Spleen (tissue), 11 donors: ENCODE measurements at regions not wholly inside any gene's neighbourhood (a gene's known extent, or its start where the extent isn't known, plus 50 kb on each side); places are given as distances from the start of the nearest gene placed in this dataset.

ENCODE experiments used
- DNase-seq: peaks from one replicate; pipeline ENCODE4 v3.0.0-alpha.2; 2020
- H3K27ac ChIP-seq, 8 donors: fragments of 200-600 bp; sonication (generic) in 7 of 8; 1 replicate in 4 of 8; 2 replicates in 4 of 8; pipeline versions ENCODE4 v1.5.0 to v1.8.0; 2016 to 2021; ENCODE audit warnings: inconsistent platforms in 4 of 8, mild to moderate bottlenecking in 4 of 8, moderate library complexity in 1 of 8
- H3K27me3 ChIP-seq, 7 donors: fragments of 200-600 bp; sonication (generic) in 6 of 7; replicated peaks in 1 of 7; 1 replicate in 4 of 7; 2 replicates in 3 of 7; pipeline versions ENCODE4 v1.5.0 to v1.8.0; 2016 to 2021; ENCODE audit warnings: inconsistent platforms in 3 of 7, mild to moderate bottlenecking in 1 of 7
- H3K36me3 ChIP-seq, 6 donors: fragments of 200-600 bp; sonication (generic) in 5 of 6; 1 replicate in 4 of 6; 2 replicates in 2 of 6; pipeline versions ENCODE4 v1.5.0 to v1.8.0; 2016 to 2021; ENCODE audit warnings: inconsistent platforms in 2 of 6
- H3K4me1 ChIP-seq, 6 donors: fragments of 200-600 bp; sonication (generic) in 5 of 6; 1 replicate in 3 of 6; 2 replicates in 3 of 6; pipeline versions ENCODE4 v1.5.0 to v1.8.0; 2016 to 2021; ENCODE audit warnings: inconsistent platforms in 3 of 6
- H3K4me3 ChIP-seq, 8 donors: fragments of 200-600 bp; sonication (generic) in 7 of 8; 1 replicate in 4 of 8; 2 replicates in 4 of 8; pipeline versions ENCODE4 v1.5.0 to v1.8.0; 2016 to 2021; ENCODE audit warnings: inconsistent platforms in 4 of 8, mild to moderate bottlenecking in 4 of 8, moderate library complexity in 2 of 8
- H3K9me3 ChIP-seq, 8 donors: fragments of 200-600 bp; sonication (generic) in 7 of 8; 1 replicate in 4 of 8; 2 replicates in 4 of 8; pipeline versions ENCODE4 v1.5.0 to v1.8.0; 2016 to 2021; ENCODE audit warnings: inconsistent platforms in 4 of 8
- POLR2A ChIP-seq, 3 donors: fragments of 450-650 bp; IDR thresholded peaks; one replicate each; pipeline ENCODE4 v1.5.1; 2017; ENCODE audit warnings: antibody characterized with exemption in 3 of 3, mild to moderate bottlenecking in 1 of 3
- POLR2AphosphoS5 ChIP-seq, 3 donors: sonication (generic); formaldehyde crosslinking; IDR thresholded peaks; one replicate each; pipeline ENCODE4 v1.5.1; 2017; ENCODE audit warnings: antibody characterized with exemption in 3 of 3
- WGBS, 5 donors: extraction: QIAGEN DNeasy Blood & Tissue Kit in 3 of 5; methylation state at CpG; one replicate each; pipeline versions ENCODE4 v1.1.5 to v1.1.7; 2013 to 2018; 5-methylcytosine and 5-hydroxymethylcytosine counted together
- intact Hi-C: fragments of 100-400 bp; cut with DNase I; formaldehyde crosslinking; loops from one replicate; pipeline ENCODE4 v1.15.0; 2023; ENCODE audit warnings: low total_unique reads
- TF ChIP-seq, protein P1 (sequence below), 11 experiments: fragments of 200-600 bp in 7 of 11; fragments of 450-650 bp in 4 of 11; sonication (generic) in 4 of 11; IDR thresholded peaks in 8 of 11; conservative IDR thresholded peaks in 3 of 11; 1 replicate in 7 of 11; 2 replicates in 4 of 11; pipeline versions ENCODE4 v1.4.0 to v1.8.0; 2016 to 2021; ENCODE audit warnings: antibody characterized with exemption in 11 of 11, inconsistent platforms in 4 of 11, mild to moderate bottlenecking in 1 of 11
- donor health status: healthy with polysubstance abuse.
- donor health status: DM: no; HTN: no; CAD: no; lungs with moderate emphysema.
- donor health status: DM: no; HTN: no; CAD: no.
- donor health status: Bipolar disorder and iron deficiency.
- donor health status: healthy.
- donor health status: DM: no; HTN: no; CAD: no.
- donor health status: DM: yes; HTN: yes; CAD: no.

- intact Hi-C loops = no loop called here
- H3K9me3 ChIP-seq = peaks cover 0 to 9% (median 2%) of the 10 kb centered on the region in 8 donors
- no peak overlapping the region for H3K4me3 ChIP-seq
- no peak for DNase-seq
- 53 to 60% (median 58%) methylated on average over 11 of the region's 11 CpGs for WGBS, 5 donors
- H3K27me3 ChIP-seq = no peaks in the 10 kb centered on the region
- no peaks in the 10 kb centered on the region for H3K36me3 ChIP-seq
- TF ChIP-seq POLR2A (IDR thresholded peaks at IDR 0.05) (no peak), POLR2AphosphoS5 (IDR thresholded peaks at IDR 0.05) (no peak)
- TF ChIP-seq, protein P1, sequence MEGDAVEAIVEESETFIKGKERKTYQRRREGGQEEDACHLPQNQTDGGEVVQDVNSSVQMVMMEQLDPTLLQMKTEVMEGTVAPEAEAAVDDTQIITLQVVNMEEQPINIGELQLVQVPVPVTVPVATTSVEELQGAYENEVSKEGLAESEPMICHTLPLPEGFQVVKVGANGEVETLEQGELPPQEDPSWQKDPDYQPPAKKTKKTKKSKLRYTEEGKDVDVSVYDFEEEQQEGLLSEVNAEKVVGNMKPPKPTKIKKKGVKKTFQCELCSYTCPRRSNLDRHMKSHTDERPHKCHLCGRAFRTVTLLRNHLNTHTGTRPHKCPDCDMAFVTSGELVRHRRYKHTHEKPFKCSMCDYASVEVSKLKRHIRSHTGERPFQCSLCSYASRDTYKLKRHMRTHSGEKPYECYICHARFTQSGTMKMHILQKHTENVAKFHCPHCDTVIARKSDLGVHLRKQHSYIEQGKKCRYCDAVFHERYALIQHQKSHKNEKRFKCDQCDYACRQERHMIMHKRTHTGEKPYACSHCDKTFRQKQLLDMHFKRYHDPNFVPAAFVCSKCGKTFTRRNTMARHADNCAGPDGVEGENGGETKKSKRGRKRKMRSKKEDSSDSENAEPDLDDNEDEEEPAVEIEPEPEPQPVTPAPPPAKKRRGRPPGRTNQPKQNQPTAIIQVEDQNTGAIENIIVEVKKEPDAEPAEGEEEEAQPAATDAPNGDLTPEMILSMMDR (IDR thresholded peaks at IDR 0.05 in 8 of 11, conservative IDR thresholded peaks at IDR 0.05 in 3 of 11) = no peak
- H3K27ac ChIP-seq = no peak overlapping the region
- H3K4me1 ChIP-seq = peaks cover 10 to 67% (median 26%) of the 10 kb centered on the region in 6 donors
Measured at GRCh38 chr6:14270925-14271788, 153.6 kb downstream of the CD83 start.

DNA sequence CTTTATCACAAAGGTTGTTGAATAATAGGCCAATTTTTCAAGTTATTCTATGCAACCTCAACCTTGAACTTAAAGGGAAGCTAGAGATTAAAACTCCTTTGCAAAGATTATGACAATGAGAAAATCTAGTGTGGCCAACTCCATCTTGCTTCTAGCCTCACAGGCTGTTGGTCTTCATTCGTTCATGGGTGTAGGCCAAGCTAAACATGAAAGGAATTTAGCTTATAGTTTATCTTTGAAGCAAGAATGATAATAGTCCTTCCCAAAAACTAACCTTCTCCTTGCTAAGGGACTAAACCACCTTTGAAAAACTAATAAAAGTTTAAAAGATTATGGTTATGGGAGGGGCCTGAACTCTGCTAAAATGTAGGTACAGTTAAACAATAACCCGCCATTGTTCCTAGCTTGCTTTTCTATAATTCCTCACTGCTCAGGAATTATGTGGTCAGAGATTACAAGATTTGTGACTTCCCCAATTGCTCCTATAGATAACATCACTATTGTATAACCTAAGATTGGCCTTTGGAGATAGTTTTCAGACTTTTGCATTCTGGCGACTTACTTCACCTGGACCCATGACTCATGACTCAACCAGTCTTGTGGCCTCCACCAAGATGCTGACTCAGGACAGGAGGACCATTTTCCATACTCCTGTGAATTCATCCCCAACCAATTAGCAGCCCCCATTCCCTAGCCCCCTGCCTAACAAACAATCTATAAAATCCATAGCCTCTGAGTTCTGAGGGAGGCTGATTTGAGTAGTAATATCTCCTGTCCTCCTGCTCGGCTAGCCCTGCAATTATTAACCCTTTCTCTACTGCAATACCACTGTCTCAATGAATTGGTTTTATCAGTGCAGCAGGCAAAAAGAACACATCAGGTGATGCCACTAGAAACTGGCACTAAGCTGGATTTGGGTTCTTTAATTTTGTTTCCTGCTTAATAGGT is 154.5 kb downstream of the CD83 start:
- TF ChIP-seq POLR2AphosphoS5 (IDR thresholded peaks at IDR 0.05) (no peak), POLR2A (IDR thresholded peaks at IDR 0.05) (no peak)
- TF ChIP-seq, protein P1 (IDR thresholded peaks at IDR 0.05 in 8 of 11, conservative IDR thresholded peaks at IDR 0.05 in 3 of 11) = no peak
- no peak overlapping the region for H3K4me3 ChIP-seq
- H3K4me1 ChIP-seq = peaks cover 10 to 69% (median 35%) of the 10 kb centered on the region in 6 donors
- intact Hi-C loops = no loop called here
- H3K27ac ChIP-seq = no peak overlapping the region
- DNase-seq = no peak
- H3K9me3 ChIP-seq = peaks cover 0 to 9% (median 2%) of the 10 kb centered on the region in 8 donors
- WGBS, 5 donors = 64 to 83% (median 67%) methylated on average over 4 of the region's 4 CpGs
- no peaks in the 10 kb centered on the region for H3K36me3 ChIP-seq
- no peaks in the 10 kb centered on the region for H3K27me3 ChIP-seq

- no peak overlapping the region for H3K4me3 ChIP-seq
- WGBS, 5 donors = 99 to 100% (median 100%) methylated on average over 1 of the region's 1 CpG
- H3K9me3 ChIP-seq = peaks cover 0 to 9% (median 2%) of the 10 kb centered on the region in 8 donors
- H3K27ac ChIP-seq = no peak overlapping the region
- DNase-seq = no peak
- TF ChIP-seq POLR2A (IDR thresholded peaks at IDR 0.05) = no peak
- peaks cover 11 to 75% (median 41%) of the 10 kb centered on the region in 6 donors for H3K4me1 ChIP-seq
- no peaks in the 10 kb centered on the region for H3K27me3 ChIP-seq
- intact Hi-C loops = no loop called here
- no peaks in the 10 kb centered on the region for H3K36me3 ChIP-seq
Measured at GRCh38 chr6:14272737-14273085, 155.1 kb downstream of the CD83 start.

- Histone ChIP-seq H3K27me3 (no peaks in the 10 kb centered on the region), H3K36me3 (no peaks in the 10 kb centered on the region), H3K9me3 (peaks cover 0 to 9% (median 2%) of the 10 kb centered on the region in 8 donors), H3K4me1 (peaks cover 15 to 80% (median 45%) of the 10 kb centered on the region in 6 donors), H3K4me3 (no peak overlapping the region), H3K27ac (no peak overlapping the region)
- 79 to 92% (median 82%) methylated on average over 8 of the region's 8 CpGs for whole genome bisulfite sequencing, 5 donors
- no peak for DNase-seq
- TF ChIP-seq, protein P1 (IDR thresholded peaks at IDR 0.05 in 8 of 11, conservative IDR thresholded peaks at IDR 0.05 in 3 of 11) = no peak
- TF ChIP-seq POLR2A (IDR thresholded peaks at IDR 0.05) (no peak), POLR2AphosphoS5 (IDR thresholded peaks at IDR 0.05) (no peak)
- intact Hi-C loops = no loop called here
Measured at GRCh38 chr6:14273191-14273590, 155.6 kb downstream of the CD83 start.
